Stimulated activated CD8-positive, alpha-beta memory T cell treated with anti-CD3 and anti-CD28 coated beads, Interleukin-12 subunit alpha, Interleukin-12 subunit beta, amount 100 ng/mL, for 1 hour (primary cell): ENCODE measurements at regions not wholly inside any gene's neighbourhood (a gene's known extent, or its start where the extent isn't known, plus 50 kb on each side); places are given as distances from the start of the nearest gene placed in this dataset.
"Not testable (repeated sequence)": the region's sequence is repeated elsewhere in the genome, so short reads cannot be mapped to it uniquely, and the experiment has no call there.

Experiments
- DNase-seq: peaks from one replicate; pipeline ENCODE4 v3.0.0-alpha.2; 2020; ENCODE audit warnings: low read depth

GRCh38 chr18:25561918-25562317 lies 210.0 kb upstream of the ZNF521 start:
- DNase-seq: no peak

DNA sequence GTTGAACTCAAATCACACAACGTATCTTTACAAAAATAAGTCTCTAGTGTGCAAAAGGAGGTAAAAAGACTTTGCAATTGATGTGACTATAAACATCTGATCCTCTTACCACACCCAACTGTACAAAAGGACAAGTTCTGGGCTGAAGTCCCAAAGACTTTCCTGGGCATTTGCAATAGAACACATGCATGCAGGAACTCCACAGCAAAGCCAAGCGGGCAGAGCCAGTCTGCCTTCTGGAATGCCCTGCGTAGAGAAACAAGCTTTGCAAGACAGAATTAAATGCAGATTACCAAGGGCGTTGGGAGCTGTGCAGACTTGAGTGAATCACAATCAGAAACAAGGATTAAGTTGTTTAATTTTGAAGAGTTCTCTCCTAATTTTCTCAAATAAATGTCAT lies 208.4 kb upstream of the ZNF521 start:
- DNase-seq: no peak

GRCh38 chr18:25557011-25557410 lies 205.0 kb upstream of the ZNF521 start:
- DNase-seq: no peak

DNA sequence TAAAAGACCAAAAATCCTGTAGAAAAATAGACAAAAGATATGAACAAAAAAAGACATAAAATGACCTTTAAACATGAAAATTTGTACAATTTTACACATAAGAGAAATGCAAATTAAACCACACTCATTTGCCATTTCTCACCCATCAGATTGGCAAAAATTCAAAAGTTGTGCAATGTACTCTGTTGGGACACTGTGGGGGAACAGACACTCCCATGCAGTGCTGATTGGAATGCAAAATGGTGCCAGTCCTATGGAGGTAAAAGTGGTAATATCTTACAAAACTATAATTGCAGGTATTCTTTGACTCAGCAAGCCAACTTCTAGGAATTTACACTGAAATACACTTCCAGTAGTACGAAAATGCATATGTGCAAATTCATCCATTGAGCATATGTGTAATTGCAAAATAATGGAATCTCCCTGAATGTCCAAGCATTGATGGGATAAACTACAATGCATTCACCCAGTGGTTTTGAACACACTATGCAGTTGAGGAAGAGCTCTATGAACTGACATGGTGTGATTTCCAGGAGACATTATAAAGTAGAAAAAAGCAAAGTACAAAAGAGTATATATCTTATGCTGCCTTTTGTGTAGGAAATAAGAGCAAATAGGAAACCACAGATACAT lies 201.8 kb upstream of the ZNF521 start:
- DNase-seq: no peak

GRCh38 chr18:25544546-25545287 lies 192.8 kb upstream of the ZNF521 start:
- no peak for DNase-seq

DNA sequence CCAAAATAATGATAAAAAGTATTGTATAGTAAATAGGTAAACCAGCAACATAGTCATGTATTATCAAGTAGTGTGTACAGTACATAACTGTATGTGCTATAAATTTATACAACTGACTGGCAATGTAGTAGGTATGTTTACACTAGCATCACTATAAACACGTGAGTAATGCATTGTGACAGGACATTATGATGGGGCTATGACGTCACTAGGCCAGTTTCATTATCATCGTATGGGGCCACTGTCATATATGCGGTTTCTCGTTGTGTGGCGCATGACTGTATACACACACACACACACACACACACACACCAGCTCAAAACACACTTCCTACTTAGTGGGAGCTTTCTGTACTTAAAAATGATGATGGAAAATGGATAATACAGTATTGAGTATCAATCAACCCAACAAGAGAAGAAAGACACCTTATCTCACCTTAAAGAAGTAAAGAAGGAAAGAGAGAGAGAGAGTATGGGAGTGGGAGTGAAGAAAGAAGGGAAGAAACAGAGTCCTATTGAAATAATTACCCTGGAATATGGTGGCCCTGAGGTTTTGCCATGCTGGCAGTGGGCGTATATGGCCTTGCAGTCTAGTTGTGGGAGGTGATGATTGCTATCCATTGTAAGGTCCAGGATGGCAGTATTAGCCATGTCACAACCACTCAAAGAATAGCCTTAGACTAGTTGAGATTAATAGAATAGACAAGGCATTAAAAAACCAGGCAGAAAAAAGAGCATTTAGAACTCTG lies 186.4 kb upstream of the ZNF521 start:
- no peak for DNase-seq

GRCh38 chr18:25535495-25535894 lies 183.5 kb upstream of the ZNF521 start:
- no peak for DNase-seq

DNA sequence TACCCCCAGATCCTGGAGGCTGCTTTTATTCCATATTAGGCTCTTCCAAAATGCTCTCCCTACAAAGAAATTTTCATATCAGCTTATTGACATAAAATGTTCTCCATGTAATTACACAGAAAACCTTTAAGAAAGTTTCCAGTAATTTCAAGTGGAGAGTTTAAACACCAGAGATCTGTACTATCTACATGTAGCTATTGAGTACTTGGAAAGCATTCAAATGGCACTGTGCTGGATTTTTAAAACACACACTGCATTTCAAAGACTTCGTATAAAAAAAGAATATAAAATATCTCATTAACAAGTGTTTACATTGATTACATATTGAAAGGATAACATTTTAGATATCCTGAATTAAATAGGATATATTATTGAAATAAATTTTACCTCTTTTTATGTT lies 182.4 kb upstream of the ZNF521 start:
- no peak for DNase-seq

- no peak for DNase-seq
These were observed 181.3 kb upstream of the ZNF521 start for GRCh38 chr18:25533218-25533617.

DNA sequence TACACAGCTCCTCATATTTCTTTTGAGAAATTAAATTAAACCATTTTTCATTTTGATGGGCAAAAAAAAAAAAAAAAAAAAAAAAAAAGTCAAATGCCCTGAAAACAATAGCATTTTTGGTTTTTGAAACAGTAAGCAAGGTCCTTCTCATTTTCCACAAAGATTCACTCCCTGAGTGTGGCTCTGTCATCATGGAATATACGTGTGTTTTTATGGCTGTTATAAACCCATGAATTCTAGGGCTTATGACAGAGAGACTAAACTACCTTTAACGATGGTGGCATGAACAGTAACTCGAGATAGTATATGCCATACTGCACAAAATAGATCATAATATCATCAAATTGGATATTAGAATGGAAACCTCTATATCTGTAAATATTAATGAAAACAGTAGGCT lies 179.2 kb upstream of the ZNF521 start:
- DNase-seq: no peak

DNA sequence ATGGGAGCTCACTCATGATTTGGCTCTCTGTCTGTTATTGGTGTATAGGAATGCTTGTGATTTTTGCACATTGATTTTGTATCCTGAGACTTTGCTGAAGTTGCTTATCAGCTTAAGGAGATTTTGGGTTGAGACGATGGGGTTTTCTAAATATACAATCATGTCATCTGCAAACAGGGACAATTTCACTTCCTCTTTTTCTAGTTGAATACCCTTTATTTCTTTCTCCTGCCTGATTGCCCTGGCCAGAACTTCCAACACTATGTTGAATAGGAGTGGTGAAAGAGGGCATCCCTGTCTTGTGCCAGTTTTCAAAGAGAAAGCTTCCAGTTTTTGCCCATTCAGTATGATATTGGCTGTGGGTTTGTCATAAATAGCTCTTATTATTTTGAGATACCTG lies 173.8 kb upstream of the ZNF521 start:
- DNase-seq: not testable (repeated sequence)

DNA sequence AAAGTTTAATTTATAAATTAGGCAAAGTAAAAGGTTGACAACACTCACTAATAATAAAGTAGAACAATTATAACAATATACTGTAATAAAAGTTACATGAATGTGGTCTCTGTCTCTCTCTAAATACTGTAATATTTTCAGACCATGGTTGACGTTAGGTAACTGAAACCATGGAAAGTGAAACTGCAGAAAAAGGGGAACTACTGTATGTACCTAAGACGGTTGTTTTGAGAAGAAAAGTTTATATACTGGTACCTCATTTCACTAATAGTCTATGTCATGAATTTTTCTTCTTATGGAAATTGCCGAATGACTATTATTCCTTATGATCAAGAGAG lies 166.7 kb upstream of the ZNF521 start:
- DNase-seq: no peak

DNA sequence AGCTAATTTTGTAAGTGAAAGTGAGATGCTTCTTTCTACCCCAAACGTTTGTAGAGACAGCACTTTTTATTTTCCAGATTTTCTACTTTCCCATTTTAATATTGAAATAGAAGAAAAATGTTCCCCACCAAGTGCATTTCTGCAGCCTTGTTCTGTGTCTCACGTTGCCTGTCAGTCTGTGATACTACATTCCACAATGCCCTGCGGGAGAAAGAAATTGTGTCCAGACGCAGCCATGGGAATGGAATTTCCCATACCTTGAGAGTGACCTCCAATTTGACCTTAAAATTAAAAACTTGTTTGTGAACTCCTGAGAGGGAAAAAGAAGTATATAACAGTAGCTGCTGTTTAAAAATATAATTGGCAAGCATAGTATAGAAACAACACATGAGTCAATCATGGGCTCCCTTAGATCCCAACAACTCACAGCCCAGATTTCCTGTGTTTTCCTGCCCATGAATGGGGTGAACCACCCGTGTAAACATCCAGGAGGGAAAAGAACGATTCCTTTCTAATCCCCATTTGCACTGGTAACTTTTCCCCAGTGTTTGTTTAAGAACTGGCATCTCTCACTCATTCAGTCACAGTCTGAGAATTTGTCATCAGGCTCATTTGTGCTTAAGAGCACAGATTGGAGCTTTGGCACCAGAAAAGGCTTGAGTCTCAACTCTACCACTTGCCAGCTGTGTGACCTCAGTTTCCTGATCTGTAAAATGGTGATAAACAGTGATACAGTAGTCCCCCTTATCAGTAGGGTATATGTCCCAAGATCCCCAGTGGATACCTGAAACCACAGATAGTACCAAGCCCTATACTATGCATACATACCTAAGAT lies 166.1 kb upstream of the ZNF521 start:
- no peak for DNase-seq

DNA sequence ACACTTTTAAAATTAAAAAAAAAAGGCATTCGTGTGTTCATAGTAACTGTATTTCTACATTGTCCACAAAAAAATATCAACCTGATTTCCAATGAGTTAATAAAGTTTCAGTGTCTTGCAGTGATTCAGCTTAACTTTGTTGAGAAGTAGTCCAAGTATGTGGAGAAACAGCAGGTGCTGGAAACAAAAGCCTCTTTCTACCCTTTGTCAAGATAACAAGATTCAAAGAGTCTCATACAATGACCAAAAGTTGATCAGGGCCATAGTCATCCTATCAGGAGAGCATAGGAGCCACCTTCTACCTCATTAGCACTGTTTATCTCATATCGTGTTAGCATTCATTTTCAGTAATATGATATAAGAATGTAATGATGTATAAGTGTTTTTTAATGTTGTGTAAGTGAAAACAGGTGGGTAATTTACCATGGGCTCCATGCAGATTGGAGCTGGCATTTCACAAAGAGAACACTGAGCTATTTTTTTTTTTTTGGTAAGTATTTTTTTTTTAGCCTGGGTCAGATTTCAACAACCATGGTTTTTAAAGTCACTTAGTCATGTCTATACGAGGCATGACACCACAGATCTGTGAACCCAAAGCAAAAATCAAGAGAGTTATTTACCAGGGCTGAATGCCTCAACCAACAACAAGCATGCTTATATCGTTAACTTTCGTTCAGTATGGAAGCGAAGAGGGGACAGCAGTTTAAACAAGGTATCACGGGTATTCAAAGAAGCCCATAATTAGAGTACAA lies 165.0 kb upstream of the ZNF521 start:
- no peak for DNase-seq

- DNase-seq: no peak
These were observed 164.2 kb upstream of the ZNF521 start for GRCh38 chr18:25516121-25516520.

DNA sequence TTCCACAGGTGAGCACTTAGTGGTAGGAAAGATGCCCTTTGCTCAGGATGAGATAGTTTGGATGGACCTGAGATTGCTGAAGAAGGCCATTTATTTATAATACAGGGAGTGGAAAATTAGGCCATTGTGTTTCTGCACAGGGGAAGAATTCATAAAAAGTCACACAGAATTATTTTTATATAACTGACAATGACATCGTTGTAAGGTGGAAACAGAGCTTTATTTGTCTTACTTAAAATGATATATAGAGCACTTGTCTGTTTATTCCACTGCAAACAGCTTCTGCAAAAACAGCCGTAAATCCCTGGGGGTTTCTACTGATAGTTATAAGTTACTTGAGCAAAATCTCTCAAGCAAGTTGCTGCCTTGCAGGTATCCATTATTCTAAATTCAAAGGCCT lies 158.1 kb upstream of the ZNF521 start:
- no peak for DNase-seq

DNA sequence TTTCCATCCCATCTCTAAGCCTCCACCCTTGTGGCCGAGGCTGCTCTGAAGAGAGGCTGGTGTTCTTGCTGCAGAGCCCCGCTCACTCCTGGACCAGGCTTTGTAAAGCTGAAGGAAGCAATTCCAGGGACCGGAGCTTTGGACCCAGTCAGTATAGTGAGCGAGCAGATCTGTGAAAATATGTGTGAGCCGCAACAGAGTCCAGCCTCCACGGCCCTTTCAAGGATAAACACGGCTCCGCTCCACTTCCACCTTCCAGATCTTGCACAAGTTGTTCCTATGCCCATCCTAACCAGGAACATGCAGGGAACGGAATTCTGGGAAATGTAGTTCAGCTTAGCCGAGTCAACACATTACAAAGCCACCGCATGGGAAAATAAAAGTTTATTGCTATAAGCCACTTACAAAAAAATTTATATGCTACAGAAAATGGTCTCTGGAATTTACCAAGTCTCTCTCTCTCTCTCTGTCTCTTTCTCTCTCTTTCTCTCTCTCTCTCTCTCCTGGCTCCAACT lies 151.7 kb upstream of the ZNF521 start:
- DNase-seq: no peak

GRCh38 chr18:25497151-25497794 lies 145.3 kb upstream of the ZNF521 start:
- no peak for DNase-seq

DNA sequence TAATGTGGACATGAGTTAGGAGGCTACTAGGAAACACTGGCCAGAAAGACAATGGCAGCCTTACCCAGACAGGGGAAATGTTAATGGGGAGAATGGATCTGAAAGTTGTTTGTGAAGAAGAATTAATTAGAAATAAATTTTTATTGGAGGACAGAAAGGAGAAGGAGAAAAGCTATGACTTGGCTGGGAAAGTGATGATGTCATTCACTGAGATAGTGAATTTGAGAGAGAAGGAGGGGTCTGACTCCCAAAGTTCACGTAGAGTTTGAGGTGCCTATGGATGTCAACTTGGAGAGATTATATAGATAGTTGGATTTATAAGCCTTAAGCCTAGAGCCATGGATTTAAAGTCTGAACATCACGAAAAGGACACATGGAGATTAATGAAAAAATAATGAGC lies 144.6 kb upstream of the ZNF521 start:
- no peak for DNase-seq

GRCh38 chr18:25495606-25496005 lies 143.6 kb upstream of the ZNF521 start:
- DNase-seq: no peak

DNA sequence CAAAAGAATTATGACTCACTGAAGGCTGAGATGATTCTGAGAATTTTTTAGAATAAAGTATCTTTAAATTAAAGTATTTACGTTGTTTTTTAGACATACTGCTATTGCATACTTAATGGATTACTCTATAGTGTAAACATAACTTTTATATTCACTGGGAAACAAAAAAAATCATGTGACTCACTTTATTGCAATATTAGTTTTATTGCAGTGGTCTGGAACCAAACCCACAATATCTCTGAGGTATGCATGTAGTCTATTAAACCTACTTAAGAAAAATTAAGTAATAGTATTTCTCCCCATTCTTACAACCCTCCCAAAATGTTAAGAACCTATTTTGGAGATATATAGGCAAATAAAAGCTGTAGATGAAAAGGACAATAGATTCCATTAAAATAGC lies 142.9 kb upstream of the ZNF521 start:
- no peak for DNase-seq
